ENCODE measurements at regions not wholly inside any gene's neighbourhood (a gene's known extent, or its start where the extent isn't known, plus 50 kb on each side); places are given as distances from the start of the nearest gene placed in this dataset.

DNA sequence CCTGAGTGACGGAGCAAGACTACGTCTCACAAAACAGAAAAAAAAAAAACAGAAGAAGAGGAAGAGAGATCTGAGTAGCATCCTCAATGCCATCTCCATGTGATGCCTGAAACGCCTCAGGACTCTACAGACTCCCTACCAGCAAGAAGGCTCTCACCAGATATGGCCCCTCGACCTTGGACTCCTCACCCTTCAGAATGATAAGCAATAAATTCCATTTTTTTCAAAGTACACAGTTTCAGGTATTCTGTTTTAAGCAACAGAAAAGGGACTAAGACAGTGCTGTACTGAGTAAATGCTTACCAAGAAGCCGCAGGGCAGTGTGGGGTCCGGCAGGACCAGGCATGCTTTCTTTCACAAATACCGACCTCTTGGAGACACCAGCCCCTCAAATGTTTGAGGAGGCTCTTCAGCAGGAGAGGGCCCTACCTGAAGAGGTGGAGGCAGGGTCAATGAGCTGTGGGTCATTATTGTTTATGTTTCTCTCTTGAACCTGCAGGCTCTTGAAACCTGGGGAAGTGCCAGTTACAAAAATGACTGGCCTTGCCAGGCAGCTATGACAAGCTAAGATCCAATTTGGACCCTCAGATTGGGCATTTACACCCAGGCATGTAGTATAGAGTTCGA is 204.1 kb upstream of the LYZL1 start:
- TF ChIP-seq POLR2A (IDR thresholded peaks at IDR 0.05): no peak
- TF ChIP-seq, protein P1, sequence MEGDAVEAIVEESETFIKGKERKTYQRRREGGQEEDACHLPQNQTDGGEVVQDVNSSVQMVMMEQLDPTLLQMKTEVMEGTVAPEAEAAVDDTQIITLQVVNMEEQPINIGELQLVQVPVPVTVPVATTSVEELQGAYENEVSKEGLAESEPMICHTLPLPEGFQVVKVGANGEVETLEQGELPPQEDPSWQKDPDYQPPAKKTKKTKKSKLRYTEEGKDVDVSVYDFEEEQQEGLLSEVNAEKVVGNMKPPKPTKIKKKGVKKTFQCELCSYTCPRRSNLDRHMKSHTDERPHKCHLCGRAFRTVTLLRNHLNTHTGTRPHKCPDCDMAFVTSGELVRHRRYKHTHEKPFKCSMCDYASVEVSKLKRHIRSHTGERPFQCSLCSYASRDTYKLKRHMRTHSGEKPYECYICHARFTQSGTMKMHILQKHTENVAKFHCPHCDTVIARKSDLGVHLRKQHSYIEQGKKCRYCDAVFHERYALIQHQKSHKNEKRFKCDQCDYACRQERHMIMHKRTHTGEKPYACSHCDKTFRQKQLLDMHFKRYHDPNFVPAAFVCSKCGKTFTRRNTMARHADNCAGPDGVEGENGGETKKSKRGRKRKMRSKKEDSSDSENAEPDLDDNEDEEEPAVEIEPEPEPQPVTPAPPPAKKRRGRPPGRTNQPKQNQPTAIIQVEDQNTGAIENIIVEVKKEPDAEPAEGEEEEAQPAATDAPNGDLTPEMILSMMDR (IDR thresholded peaks at IDR 0.05): no peak
